ENCODE measurements at regions not wholly inside any gene's neighbourhood (a gene's known extent, or its start where the extent isn't known, plus 50 kb on each side); places are given as distances from the start of the nearest gene placed in this dataset.

DNA sequence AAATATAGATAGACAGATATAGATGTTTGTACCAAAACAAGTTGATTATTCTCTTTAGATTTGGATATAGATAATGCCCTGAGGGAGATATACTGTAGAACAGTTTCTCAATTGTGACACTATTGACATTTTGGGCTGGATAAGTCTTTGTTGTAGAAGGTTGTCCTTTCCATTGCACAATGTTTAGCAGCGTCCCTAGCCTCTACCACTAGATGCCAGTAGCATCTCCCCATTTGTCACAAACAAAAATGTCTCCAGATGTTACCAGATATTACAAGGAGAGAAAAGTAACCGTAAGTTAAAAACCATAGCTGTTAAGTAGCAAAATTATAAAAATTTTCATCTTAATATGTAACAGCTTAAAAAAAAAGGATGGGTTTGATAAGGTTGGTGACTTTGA is 2595.3 kb downstream of the ARAP2 start:
- H3K4me3 ChIP-seq, result no peak overlapping the region
- peak in 1 of 2 experiments; percentile 26 for DNase-seq (ENCODE audit: low read depth in 1 of 2, low spot score in 1 of 2)
- no peak for ATAC-seq
- TF ChIP-seq CBX8 (IDR thresholded peaks at IDR 0.05) (no peak), SMC3 (IDR thresholded peaks at IDR 0.05) (peak; percentile 24; the same call in 1 of the 3 replicates), RAD21 (conservative IDR thresholded peaks at IDR 0.05 in 1 of 2, IDR thresholded peaks at IDR 0.05 in 1 of 2) (peak; percentile 40 to 49; a peak in 3 of 5 replicates), CEBPB (IDR thresholded peaks at IDR 0.05) (peak in 1 of 2 experiments; percentile 59; a peak in 1 of 4 replicates), RARB (CRISPR knock-in tag; IDR thresholded peaks at IDR 0.05) (no peak)
- TF ChIP-seq, protein P1, sequence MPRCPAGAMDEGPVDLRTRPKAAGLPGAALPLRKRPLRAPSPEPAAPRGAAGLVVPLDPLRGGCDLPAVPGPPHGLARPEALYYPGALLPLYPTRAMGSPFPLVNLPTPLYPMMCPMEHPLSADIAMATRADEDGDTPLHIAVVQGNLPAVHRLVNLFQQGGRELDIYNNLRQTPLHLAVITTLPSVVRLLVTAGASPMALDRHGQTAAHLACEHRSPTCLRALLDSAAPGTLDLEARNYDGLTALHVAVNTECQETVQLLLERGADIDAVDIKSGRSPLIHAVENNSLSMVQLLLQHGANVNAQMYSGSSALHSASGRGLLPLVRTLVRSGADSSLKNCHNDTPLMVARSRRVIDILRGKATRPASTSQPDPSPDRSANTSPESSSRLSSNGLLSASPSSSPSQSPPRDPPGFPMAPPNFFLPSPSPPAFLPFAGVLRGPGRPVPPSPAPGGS (IDR thresholded peaks at IDR 0.05), result no peak
- no peaks in the 10 kb centered on the region for H3K9me3 ChIP-seq
- ChIA-PET CTCF (no interaction called here), POLR2A (no interaction called here)
- no peak overlapping the region for H3K27ac ChIP-seq
- 33% methylated on average over 2 of the region's 2 CpGs for WGBS (ENCODE audit: missing lambda C conversion rate)
- no peak overlapping the region for H3K4me2 ChIP-seq
- no peaks in the 10 kb centered on the region for H3K4me1 ChIP-seq
- no peak for FAIRE-seq

GRCh38 chr4:33649471-33649870 is 2594.8 kb downstream of the ARAP2 start:
- H3K4me1 ChIP-seq, result no peaks in the 10 kb centered on the region
- WGBS (ENCODE audit: missing lambda C conversion rate), result 3% methylated on average over 1 of the region's 1 CpG
- H3K4me3 ChIP-seq, result no peak overlapping the region
- H3K4me2 ChIP-seq, result no peak overlapping the region
- ATAC-seq, result no peak
- no peak for DNase-seq (ENCODE audit: low read depth in 1 of 2, low spot score in 1 of 2)
- FAIRE-seq, result no peak
- no peaks in the 10 kb centered on the region for H3K9me3 ChIP-seq
- no peak overlapping the region for H3K27ac ChIP-seq
- TF ChIP-seq HEYL (CRISPR knock-in tag; IDR thresholded peaks at IDR 0.05) (no peak), PHF8 (IDR thresholded peaks at IDR 0.05; ENCODE audit: borderline replicate concordance, low read depth) (no peak), MAZ (IDR thresholded peaks at IDR 0.05; ENCODE audit: borderline replicate concordance, low read depth, low read length) (no peak), RCOR1 (IDR thresholded peaks at IDR 0.05; ENCODE audit: low read depth, low read length) (no peak), SREBF2 (IDR thresholded peaks at IDR 0.05) (no peak), RAD21 (conservative IDR thresholded peaks at IDR 0.05 in 1 of 2, IDR thresholded peaks at IDR 0.05 in 1 of 2) (no peak), NR3C1 (IDR thresholded peaks at IDR 0.05) (no peak), ZNF302 (CRISPR knock-in tag; IDR thresholded peaks at IDR 0.05) (no peak), ZC3H11A (IDR thresholded peaks at IDR 0.05) (no peak), HOXA7 (CRISPR knock-in tag; IDR thresholded peaks at IDR 0.05) (no peak), HOXB5 (CRISPR knock-in tag; IDR thresholded peaks at IDR 0.05) (no peak), CHD2 (IDR thresholded peaks at IDR 0.05; ENCODE audit: low read length, partially characterized antibody) (no peak), RARB (CRISPR knock-in tag; IDR thresholded peaks at IDR 0.05) (no peak), ESRRA (IDR thresholded peaks at IDR 0.05; ENCODE audit: borderline replicate concordance, low read length) (no peak), HDAC2 (IDR thresholded peaks at IDR 0.05) (no peak)
- TF ChIP-seq, protein P1 (IDR thresholded peaks at IDR 0.05), result no peak
- TF ChIP-seq, protein P2, sequence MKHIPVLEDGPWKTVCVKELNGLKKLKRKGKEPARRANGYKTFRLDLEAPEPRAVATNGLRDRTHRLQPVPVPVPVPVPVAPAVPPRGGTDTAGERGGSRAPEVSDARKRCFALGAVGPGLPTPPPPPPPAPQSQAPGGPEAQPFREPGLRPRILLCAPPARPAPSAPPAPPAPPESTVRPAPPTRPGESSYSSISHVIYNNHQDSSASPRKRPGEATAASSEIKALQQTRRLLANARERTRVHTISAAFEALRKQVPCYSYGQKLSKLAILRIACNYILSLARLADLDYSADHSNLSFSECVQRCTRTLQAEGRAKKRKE (CRISPR knock-in tag; IDR thresholded peaks at IDR 0.05; ENCODE audit: low read depth), result no peak
- TF ChIP-seq, protein P3, sequence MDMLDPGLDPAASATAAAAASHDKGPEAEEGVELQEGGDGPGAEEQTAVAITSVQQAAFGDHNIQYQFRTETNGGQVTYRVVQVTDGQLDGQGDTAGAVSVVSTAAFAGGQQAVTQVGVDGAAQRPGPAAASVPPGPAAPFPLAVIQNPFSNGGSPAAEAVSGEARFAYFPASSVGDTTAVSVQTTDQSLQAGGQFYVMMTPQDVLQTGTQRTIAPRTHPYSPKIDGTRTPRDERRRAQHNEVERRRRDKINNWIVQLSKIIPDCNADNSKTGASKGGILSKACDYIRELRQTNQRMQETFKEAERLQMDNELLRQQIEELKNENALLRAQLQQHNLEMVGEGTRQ (IDR thresholded peaks at IDR 0.05), result no peak
- ChIA-PET CTCF (no interaction called here), POLR2A (no interaction called here)

DNA sequence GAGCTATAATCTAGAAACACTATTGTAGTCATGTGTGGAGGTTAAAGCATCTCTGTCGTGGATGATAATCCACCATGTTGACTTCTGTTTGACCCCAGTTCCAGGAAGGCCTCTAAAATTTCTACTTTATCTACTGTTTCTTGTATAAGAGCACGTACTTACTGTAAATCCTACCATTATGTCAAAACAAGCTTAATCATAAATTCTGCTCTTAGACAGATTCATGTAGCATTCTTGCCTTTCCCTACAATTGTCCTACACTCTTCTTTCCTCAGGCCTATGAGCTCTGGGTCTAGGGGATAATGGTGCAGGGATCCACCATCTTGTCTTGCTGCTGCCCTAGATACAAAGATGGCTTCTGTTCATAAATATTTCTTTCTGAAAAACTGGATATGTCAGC is 2594.3 kb downstream of the ARAP2 start:
- TF ChIP-seq HOXB13 (CRISPR knock-in tag; IDR thresholded peaks at IDR 0.05; ENCODE audit: low read depth), result no peak
- TF ChIP-seq, protein P4, sequence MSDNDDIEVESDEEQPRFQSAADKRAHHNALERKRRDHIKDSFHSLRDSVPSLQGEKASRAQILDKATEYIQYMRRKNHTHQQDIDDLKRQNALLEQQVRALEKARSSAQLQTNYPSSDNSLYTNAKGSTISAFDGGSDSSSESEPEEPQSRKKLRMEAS (IDR thresholded peaks at IDR 0.05), result no peak
- no peak for TF ChIP-seq REST (IDR thresholded peaks at IDR 0.05)
- TF ChIP-seq CTCF (IDR thresholded peaks at IDR 0.05), result no peak
- no peak overlapping the region for H3K4me2 ChIP-seq
- WGBS (ENCODE audit: missing lambda C conversion rate), result 35% methylated on average over 2 of the region's 2 CpGs
- DNase-seq (ENCODE audit: low read depth in 1 of 2, low spot score in 1 of 2), result no peak
- ChIA-PET POLR2A (no interaction called here), CTCF (no interaction called here)
- no peak overlapping the region for H3K27ac ChIP-seq
- FAIRE-seq, result no peak
- H3K4me3 ChIP-seq, result no peak overlapping the region
- ATAC-seq, result no peak
- H3K9me3 ChIP-seq, result no peaks in the 10 kb centered on the region
- no peaks in the 10 kb centered on the region for H3K4me1 ChIP-seq
